H1 (cell line): ENCODE measurements at regions not wholly inside any gene's neighbourhood (a gene's known extent, or its start where the extent isn't known, plus 50 kb on each side); places are given as distances from the start of the nearest gene placed in this dataset.

ENCODE experiments used
- CTCF ChIA-PET: fragments of 300-600 bp; sonication (Branson Sonifier 250); formaldehyde crosslinking; loops from one replicate; lab custom pipeline; 2021; ENCODE audit not compliant: partially characterized antibody; lab: Charles Lee
- POLR2A ChIA-PET: fragments of 300-600 bp; sonication (Branson Sonifier 250); formaldehyde crosslinking; loops from one replicate; lab custom pipeline; 2021; ENCODE audit warnings: inconsistent platforms; ENCODE audit not compliant: partially characterized antibody; lab: Charles Lee
- DNase-seq, 2 experiments: peaks; one replicate each; pipeline versions ENCODE4 v3.0.0 to v3.0.0-alpha.2; 2010 to 2022; ENCODE audit warnings: low spot score in 2 of 2, low read depth in 1 of 2, mixed read lengths in 1 of 2
- FAIRE-seq: peaks from 2 replicates; lab custom pipeline; 2011; peaks lifted over from hg19 to GRCh38; lab: Jason Lieb, UNC
- H2AFZ ChIP-seq: 2 replicates; pipeline ENCODE4 v1.8.1; 2012; ENCODE audit warnings: low read length, inconsistent platforms
- H2AK5ac ChIP-seq: 2 replicates; pipeline ENCODE4 v1.6.1; 2013; ENCODE audit warnings: low read depth, low read length
- H2BK120ac ChIP-seq: replicated peaks from 2 replicates; pipeline ENCODE3; 2013; ENCODE audit warnings: low read depth, low read length, inconsistent platforms
- H2BK12ac ChIP-seq: 2 replicates; pipeline ENCODE4 v1.6.1; 2013; ENCODE audit warnings: low read depth, low read length
- H2BK15ac ChIP-seq: 2 replicates; pipeline ENCODE4 v1.6.1; 2013; ENCODE audit warnings: low read length
- H2BK20ac ChIP-seq: 2 replicates; pipeline ENCODE4 v1.6.1; 2013; ENCODE audit warnings: low read length
- H2BK5ac ChIP-seq: 2 replicates; pipeline ENCODE4 v1.6.1; 2013; ENCODE audit warnings: low read depth, low read length
- H3K14ac ChIP-seq: 2 replicates; pipeline ENCODE4 v1.6.1; 2013; ENCODE audit warnings: inconsistent platforms; ENCODE audit not compliant: insufficient read length
- H3K18ac ChIP-seq: 2 replicates; pipeline ENCODE4 v1.6.1; 2013; ENCODE audit warnings: low read length; ENCODE audit errors: extremely low read depth
- H3K23ac ChIP-seq: 2 replicates; pipeline ENCODE4 v1.6.1; 2013; ENCODE audit warnings: inconsistent platforms; ENCODE audit not compliant: insufficient read length
- H3K23me2 ChIP-seq: 2 replicates; pipeline ENCODE4 v1.6.1; 2013; ENCODE audit warnings: low read depth, low read length
- H3K27ac ChIP-seq: 2 replicates; pipeline ENCODE4 v1.6.1; 2011; ENCODE audit warnings: low read depth, low read length, inconsistent platforms
- H3K27me3 ChIP-seq, 4 experiments: replicated peaks in 1 of 4; 1 replicate in 1 of 4; 2 replicates in 3 of 4; pipeline versions ENCODE4 v1.6.1 to v1.8.1; 2011 to 2013; ENCODE audit warnings: low read length in 3 of 4, mild to moderate bottlenecking in 3 of 4, inconsistent platforms in 2 of 4, mixed read lengths in 2 of 4, moderate library complexity in 1 of 4; ENCODE audit not compliant: control insufficient read depth in 3 of 4, insufficient read depth in 3 of 4; ENCODE audit errors: extremely low read depth in 1 of 4
- H3K36me3 ChIP-seq, 4 experiments: 2 replicates each; pipeline versions ENCODE4 v1.6.1 to v1.8.1; 2011 to 2013; ENCODE audit warnings: mild to moderate bottlenecking in 4 of 4, low read length in 3 of 4, moderate library complexity in 2 of 4, control low read depth in 1 of 4, inconsistent platforms in 1 of 4; ENCODE audit not compliant: insufficient read depth in 4 of 4, control insufficient read depth in 2 of 4
- H3K4ac ChIP-seq: replicated peaks from 2 replicates; pipeline ENCODE3; 2013; ENCODE audit warnings: low read length, low read depth, mixed read lengths, inconsistent platforms; ENCODE audit not compliant: insufficient read length
- H3K4me1 ChIP-seq, 4 experiments: replicated peaks in 1 of 4; 1 replicate in 1 of 4; 2 replicates in 3 of 4; pipeline versions ENCODE4 v1.6.1 to v1.8.1; 2011 to 2013; ENCODE audit warnings: low read length in 3 of 4, inconsistent platforms in 2 of 4, mixed read lengths in 1 of 4; ENCODE audit not compliant: insufficient read depth in 4 of 4, control insufficient read depth in 3 of 4
- H3K4me2 ChIP-seq, 2 experiments: 2 replicates each; pipeline versions ENCODE4 v1.6.1 to v1.8.1; 2011 to 2013; ENCODE audit warnings: low read depth in 2 of 2, low read length in 2 of 2, control low read depth in 1 of 2, inconsistent platforms in 1 of 2, mild to moderate bottlenecking in 1 of 2; ENCODE audit not compliant: insufficient read depth in 1 of 2
- H3K4me3 ChIP-seq, 4 experiments: fragments of 200-600, 300-600 bp in 1 of 4; sonication (generic), shearing (Covaris generic), sonication (Bioruptor Twin) in 1 of 4; 2 replicates each; pipeline versions ENCODE4 v1.5.1 to v1.8.1; 2011 to 2016; ENCODE audit warnings: low read length in 4 of 4, low read depth in 3 of 4, control low read depth in 2 of 4, inconsistent platforms in 2 of 4, mild to moderate bottlenecking in 2 of 4, mixed read lengths in 1 of 4, moderate library complexity in 1 of 4; ENCODE audit not compliant: insufficient read depth in 2 of 4; ENCODE audit errors: extremely low read depth in 1 of 4
- H3K56ac ChIP-seq: replicated peaks from 2 replicates; pipeline ENCODE3; 2013; ENCODE audit warnings: low read depth, mild to moderate bottlenecking, mixed read lengths, low read length, inconsistent platforms; ENCODE audit not compliant: insufficient read length
- H3K79me1 ChIP-seq: 2 replicates; pipeline ENCODE4 v1.6.1; 2013; ENCODE audit warnings: low read depth, low read length, control low read depth
- H3K79me2 ChIP-seq, 2 experiments: 2 replicates each; pipeline versions ENCODE4 v1.6.1 to v1.8.1; 2012 to 2013; ENCODE audit warnings: low read length in 2 of 2, mild to moderate bottlenecking in 2 of 2, inconsistent platforms in 1 of 2; ENCODE audit not compliant: insufficient read depth in 2 of 2, control insufficient read depth in 1 of 2
- H3K9ac ChIP-seq, 4 experiments: replicated peaks in 1 of 4; 1 replicate in 1 of 4; 2 replicates in 3 of 4; pipeline versions ENCODE4 v1.6.1 to v1.8.1; 2011 to 2013; ENCODE audit warnings: low read depth in 3 of 4, low read length in 3 of 4, control low read depth in 2 of 4, mild to moderate bottlenecking in 2 of 4, moderate library complexity in 2 of 4, inconsistent platforms in 1 of 4; ENCODE audit errors: extremely low read depth in 1 of 4
- H3K9me3 ChIP-seq, 2 experiments: 2 replicates each; pipeline versions ENCODE4 v1.6.1 to v1.8.1; 2012 to 2013; ENCODE audit warnings: mild to moderate bottlenecking in 2 of 2, moderate library complexity in 2 of 2, control low read depth in 1 of 2, inconsistent platforms in 1 of 2, low read depth in 1 of 2, low read length in 1 of 2, mixed read lengths in 1 of 2; ENCODE audit not compliant: insufficient read depth in 2 of 2
- H4K20me1 ChIP-seq, 2 experiments: replicated peaks in 1 of 2; 2 replicates each; pipeline versions ENCODE3 to v1.8.1; 2011 to 2013; ENCODE audit warnings: inconsistent platforms in 2 of 2, low read length in 2 of 2, mild to moderate bottlenecking in 1 of 2; ENCODE audit not compliant: insufficient read depth in 2 of 2, control insufficient read depth in 1 of 2
- H4K5ac ChIP-seq: 2 replicates; pipeline ENCODE4 v1.6.1; 2013; ENCODE audit warnings: low read length, low read depth, mixed read lengths, inconsistent platforms; ENCODE audit not compliant: insufficient read length
- H4K8ac ChIP-seq: 2 replicates; pipeline ENCODE4 v1.8.0; 2013; ENCODE audit warnings: mild to moderate bottlenecking, moderate library complexity, low read length, inconsistent platforms; ENCODE audit not compliant: insufficient read depth; ENCODE audit errors: extremely low read depth
- H4K91ac ChIP-seq: replicated peaks from 2 replicates; pipeline ENCODE3; 2013; ENCODE audit warnings: low read length, mixed read lengths, inconsistent platforms; ENCODE audit not compliant: insufficient read length
- CBX5 ChIP-seq: fragments of 300-800, 300-1000 bp; sonication (generic); IDR thresholded peaks from 2 replicates; pipeline ENCODE4 v1.7.1; 2016; ENCODE audit warnings: antibody characterized with exemption, low read length, low read depth
- CEBPB ChIP-seq: IDR thresholded peaks from 2 replicates; pipeline ENCODE4 v1.6.1; 2012; ENCODE audit warnings: low read depth, low read length
- CHD2 ChIP-seq: IDR thresholded peaks from 2 replicates; pipeline ENCODE4 v1.6.1; 2012; ENCODE audit warnings: low read length, improper control_type of control experiment
- CTCF ChIP-seq, 3 experiments: IDR thresholded peaks; 1 replicate in 2 of 3; 2 replicates in 1 of 3; pipeline versions ENCODE4 v1.5.1 to v1.6.1; 2011; ENCODE audit warnings: low read length in 3 of 3, mild to moderate bottlenecking in 3 of 3, inconsistent platforms in 2 of 3, low read depth in 1 of 3, moderate library complexity in 1 of 3; ENCODE audit not compliant: insufficient read depth in 1 of 3; ENCODE audit errors: control extremely low read depth in 1 of 3
- EGR1 ChIP-seq: IDR thresholded peaks from 2 replicates; pipeline ENCODE4 v1.6.1; 2011; ENCODE audit warnings: low read depth, low read length, borderline replicate concordance
- FOSL1 ChIP-seq: IDR thresholded peaks from 2 replicates; pipeline ENCODE4 v1.6.1; 2011; ENCODE audit warnings: mild to moderate bottlenecking, low read depth, low read length, moderate library complexity; ENCODE audit not compliant: insufficient read depth
- KDM5A ChIP-seq: fragments of 200-600 bp; IDR thresholded peaks from 2 replicates; pipeline ENCODE4 v1.7.1; 2012; ENCODE audit warnings: mild to moderate bottlenecking, low read length, inconsistent platforms, mixed read lengths
- PHF8 ChIP-seq: fragments of 200-600 bp; sonication (generic); conservative IDR thresholded peaks from 2 replicates; pipeline ENCODE4 v1.7.1; 2012; ENCODE audit warnings: low read depth, mild to moderate bottlenecking, inconsistent platforms, low read length, moderate library complexity
- POLR2A ChIP-seq, 2 experiments: IDR thresholded peaks; 1 replicate in 1 of 2; 2 replicates in 1 of 2; pipeline ENCODE4 v1.6.1; 2011; ENCODE audit warnings: low read depth in 2 of 2, low read length in 2 of 2, mild to moderate bottlenecking in 2 of 2; ENCODE audit errors: control extremely low read depth in 1 of 2
- RFX5 ChIP-seq: IDR thresholded peaks from 2 replicates; pipeline ENCODE4 v1.6.1; 2011; ENCODE audit warnings: low read depth, low read length, improper control_type of control experiment, borderline replicate concordance
- RXRA ChIP-seq: IDR thresholded peaks from 2 replicates; pipeline ENCODE4 v1.6.1; 2011; ENCODE audit warnings: low read depth, mild to moderate bottlenecking, low read length, moderate library complexity; ENCODE audit not compliant: insufficient read depth
- SIRT6 ChIP-seq: IDR thresholded peaks from one replicate; pipeline ENCODE4 v1.7.1; 2012; ENCODE audit warnings: low read length, inconsistent platforms
- SRF ChIP-seq: IDR thresholded peaks from 2 replicates; pipeline ENCODE4 v1.6.1; 2011; ENCODE audit warnings: mild to moderate bottlenecking, low read depth, low read length, moderate library complexity
- WGBS, 2 experiments: shearing (Covaris generic) in 1 of 2; methylation state at CpG; one replicate each; pipeline versions ENCODE4 v1.1.6 to v1.1.7; 2013 to 2015; ENCODE audit warnings: low lambda C conversion rate in 2 of 2, mixed read lengths in 2 of 2, inconsistent platforms in 1 of 2, low coverage in 1 of 2, missing lambda C conversion rate in 1 of 2; ENCODE audit not compliant: insufficient replicate concordance in 2 of 2, insufficient coverage in 1 of 2, insufficient read length in 1 of 2; ENCODE audit errors: extremely low coverage in 1 of 2, missing lambda C conversion rate in 1 of 2; 5-methylcytosine and 5-hydroxymethylcytosine counted together

DNA sequence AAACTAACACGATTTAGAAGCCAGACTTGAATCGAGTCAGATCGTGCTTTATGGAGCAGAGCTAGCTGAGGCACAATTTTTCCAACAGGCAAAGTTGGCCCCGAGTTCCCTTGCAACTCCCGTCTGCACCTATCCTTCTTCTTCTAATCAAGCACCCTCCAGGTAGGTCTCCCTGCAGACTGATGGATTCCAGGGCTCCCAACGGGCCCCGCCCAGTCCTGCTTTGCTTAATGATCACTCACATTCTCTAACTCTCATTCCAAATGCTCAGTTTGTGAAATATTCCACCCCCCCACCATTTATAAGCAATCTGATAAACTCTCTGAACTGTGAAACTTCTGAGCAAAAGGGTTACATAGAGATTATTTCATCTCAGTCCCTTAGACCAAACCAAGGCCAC, 119.6 kb downstream of the SLC30A10 start:
- H2BK120ac ChIP-seq = no peak overlapping the region
- CTCF ChIA-PET = interaction anchor here (0.6 to 1.0 kb wide), 2 partner anchors 108 to 154 kb away, joined by 3 read pairs; no protein-coding TSS in a partner anchor
- no peak for FAIRE-seq
- no peak overlapping the region for H3K4me3 ChIP-seq
- H2BK15ac ChIP-seq = no peak overlapping the region
- H3K23me2 ChIP-seq = no peaks in the 10 kb centered on the region
- H3K56ac ChIP-seq = no peak overlapping the region
- H3K9me3 ChIP-seq = no peaks in the 10 kb centered on the region
- no peak for TF ChIP-seq CBX5
- no peak for TF ChIP-seq POLR2A (IDR thresholded peaks at IDR 0.05; ENCODE audit: control extremely low read depth in 1 of 2, low read depth in 2 of 2, low read length in 2 of 2)
- TF ChIP-seq EGR1 = no peak
- TF ChIP-seq CEBPB = no peak
- no peak for TF ChIP-seq SRF
- no peak for TF ChIP-seq CTCF (IDR thresholded peaks at IDR 0.05; ENCODE audit: control extremely low read depth in 1 of 3, insufficient read depth in 1 of 3, low read depth in 1 of 3, low read length in 3 of 3)
- TF ChIP-seq FOSL1 = no peak
- no peak for TF ChIP-seq PHF8
- TF ChIP-seq CHD2 = no peak
- no peak for TF ChIP-seq SIRT6
- TF ChIP-seq KDM5A = no peak
- no peak for TF ChIP-seq RXRA
- TF ChIP-seq RFX5 = no peak
- TF ChIP-seq, all 59 proteins: peak for 0
- WGBS, 2 experiments = 97% methylated on average over 7 of the region's 7 CpGs; no CpG with 5 or more reads in 1 of the 2 experiments
- Histone ChIP-seq H3K27ac (no peak overlapping the region), H2BK20ac (no peak overlapping the region), H2BK12ac (no peak overlapping the region), H3K18ac (no peak overlapping the region), H4K20me1 (no peaks in the 10 kb centered on the region), H2AFZ (no peak overlapping the region), H3K9ac (no peak overlapping the region), H4K5ac (no peak overlapping the region), H4K8ac (no peak overlapping the region), H3K36me3 (no peaks in the 10 kb centered on the region), H3K27me3 (no peaks in the 10 kb centered on the region), H3K79me2 (no peaks in the 10 kb centered on the region), H3K79me1 (no peaks in the 10 kb centered on the region), H3K4me1 (peaks cover 0 to 5% (median 2%) of the 10 kb centered on the region in 4 experiments; a peak in 2 of 7 replicates), H2BK5ac (no peak overlapping the region), H4K91ac (no peak overlapping the region), H3K4me2 (no peak overlapping the region), H2AK5ac (no peak overlapping the region), H3K14ac (no peak overlapping the region), H3K4ac (no peak overlapping the region), H3K23ac (no peak overlapping the region)
- POLR2A ChIA-PET = no interaction called here
- DNase-seq = no peak
